Central memory CD4-positive, alpha-beta T cell (primary cell): ENCODE measurements at regions not wholly inside any gene's neighbourhood (a gene's known extent, or its start where the extent isn't known, plus 50 kb on each side); places are given as distances from the start of the nearest gene placed in this dataset.

Experiments
- DNase-seq: peaks from one replicate; pipeline ENCODE4 v3.0.0; 2022

GRCh38 chr5:74007193-74007592 lies 381.2 kb downstream of the ARHGEF28 start:
- DNase-seq = no peak

- DNase-seq = no peak
Observed at GRCh38 chr5:73999297-73999696, 373.3 kb downstream of the ARHGEF28 start.

- no peak for DNase-seq
Observed at GRCh38 chr5:73998489-73998888, 372.5 kb downstream of the ARHGEF28 start.

- no peak for DNase-seq
Observed at GRCh38 chr5:73997960-73998359, 372.0 kb downstream of the ARHGEF28 start.

- DNase-seq = no peak
Observed at GRCh38 chr5:73996151-73996755, 370.3 kb downstream of the ARHGEF28 start.

- DNase-seq = no peak
Observed at GRCh38 chr5:73994963-73995362, 369.0 kb downstream of the ARHGEF28 start.
